BLaER1 treated with 17β-estradiol and CSF1 and Interleukin-3, amounts not matched to agents 10 nM and 100 nM (cell line): ENCODE measurements at regions not wholly inside any gene's neighbourhood (a gene's known extent, or its start where the extent isn't known, plus 50 kb on each side); places are given as distances from the start of the nearest gene placed in this dataset.

Experiments used
- H3K27ac ChIP-seq, 11 experiments: shearing (Covaris generic); formaldehyde crosslinking; 2 replicates each; pipeline ENCODE4 v1.8.1; 2022
- H3K27me3 ChIP-seq, 11 experiments: shearing (Covaris generic); formaldehyde crosslinking; 2 replicates each; pipeline ENCODE4 v1.8.1; 2022
- H3K36me3 ChIP-seq, 11 experiments: shearing (Covaris generic); formaldehyde crosslinking; 2 replicates each; pipeline ENCODE4 v1.8.1; 2022
- H3K4me1 ChIP-seq, 10 experiments: shearing (Covaris generic); formaldehyde crosslinking; 2 replicates each; pipeline ENCODE4 v1.8.1; 2022
- H3K4me2 ChIP-seq, 11 experiments: shearing (Covaris generic); formaldehyde crosslinking; 2 replicates each; pipeline ENCODE4 v1.8.1; 2022
- H3K4me3 ChIP-seq, 10 experiments: shearing (Covaris generic); formaldehyde crosslinking; 2 replicates each; pipeline ENCODE4 v1.8.1; 2022
- H3K9ac ChIP-seq, 11 experiments: shearing (Covaris generic); formaldehyde crosslinking; 2 replicates each; pipeline ENCODE4 v1.8.1; 2022
- H3K9me3 ChIP-seq, 11 experiments: shearing (Covaris generic); formaldehyde crosslinking; replicated peaks in 1 of 11; 2 replicates each; pipeline ENCODE4 v1.8.1; 2022
- H4K20me1 ChIP-seq, 11 experiments: shearing (Covaris generic); formaldehyde crosslinking; 2 replicates each; pipeline ENCODE4 v1.8.1; 2022
- Cebpa-rat ChIP-seq, 11 experiments: shearing (Covaris generic); IDR thresholded peaks; 2 replicates each; pipeline ENCODE4 v1.8.1; 2022

GRCh38 chr7:118449797-118450567 is 225.5 kb downstream of the ANKRD7 start:
- H3K27me3 ChIP-seq: no peaks in the 10 kb centered on the region
- H3K9me3 ChIP-seq: no peaks in the 10 kb centered on the region
- H3K9ac ChIP-seq: no peak overlapping the region
- no peak overlapping the region for H3K27ac ChIP-seq
- TF ChIP-seq Cebpa-rat (IDR thresholded peaks at IDR 0.05): no peak
- H3K4me3 ChIP-seq: no peak overlapping the region
- H3K4me1 ChIP-seq: no peaks in the 10 kb centered on the region
- H3K4me2 ChIP-seq: no peak overlapping the region
- H3K36me3 ChIP-seq: no peaks in the 10 kb centered on the region
- no peaks in the 10 kb centered on the region for H4K20me1 ChIP-seq

- H3K9me3 ChIP-seq: no peaks in the 10 kb centered on the region
- H3K27me3 ChIP-seq: no peaks in the 10 kb centered on the region
- H3K36me3 ChIP-seq: no peaks in the 10 kb centered on the region
- H3K4me2 ChIP-seq: no peak overlapping the region
- H4K20me1 ChIP-seq: no peaks in the 10 kb centered on the region
- no peak for TF ChIP-seq Cebpa-rat (IDR thresholded peaks at IDR 0.05)
- no peak overlapping the region for H3K9ac ChIP-seq
- H3K27ac ChIP-seq: no peak overlapping the region
- no peaks in the 10 kb centered on the region for H3K4me1 ChIP-seq
- H3K4me3 ChIP-seq: no peak overlapping the region
Observed at GRCh38 chr7:118452128-118452527, 227.6 kb downstream of the ANKRD7 start.

GRCh38 chr7:118467381-118467780 is 242.9 kb downstream of the ANKRD7 start:
- Histone ChIP-seq H3K4me1 (no peaks in the 10 kb centered on the region), H3K4me3 (no peak overlapping the region), H3K9ac (no peak overlapping the region), H4K20me1 (no peaks in the 10 kb centered on the region; a peak in 1 of 22 replicates), H3K27ac (no peak overlapping the region), H3K36me3 (no peaks in the 10 kb centered on the region), H3K9me3 (no peaks in the 10 kb centered on the region), H3K27me3 (no peaks in the 10 kb centered on the region), H3K4me2 (no peak overlapping the region)
- TF ChIP-seq Cebpa-rat (IDR thresholded peaks at IDR 0.05): no peak

GRCh38 chr7:118472581-118472980 is 248.1 kb downstream of the ANKRD7 start:
- no peaks in the 10 kb centered on the region for H3K27me3 ChIP-seq
- no peaks in the 10 kb centered on the region for H3K9me3 ChIP-seq
- no peak overlapping the region for H3K9ac ChIP-seq
- H3K36me3 ChIP-seq: no peaks in the 10 kb centered on the region
- no peaks in the 10 kb centered on the region for H4K20me1 ChIP-seq
- no peak overlapping the region for H3K4me3 ChIP-seq
- no peaks in the 10 kb centered on the region for H3K4me1 ChIP-seq
- H3K27ac ChIP-seq: no peak overlapping the region
- TF ChIP-seq Cebpa-rat (IDR thresholded peaks at IDR 0.05): no peak
- H3K4me2 ChIP-seq: no peak overlapping the region

- Histone ChIP-seq H3K27me3 (no peaks in the 10 kb centered on the region), H3K9ac (no peak overlapping the region), H3K4me3 (no peak overlapping the region), H3K4me2 (no peak overlapping the region), H3K4me1 (no peaks in the 10 kb centered on the region), H3K27ac (no peak overlapping the region), H3K9me3 (no peaks in the 10 kb centered on the region), H3K36me3 (no peaks in the 10 kb centered on the region), H4K20me1 (no peaks in the 10 kb centered on the region)
- TF ChIP-seq Cebpa-rat (IDR thresholded peaks at IDR 0.05): no peak
Observed at GRCh38 chr7:118473271-118473670, 248.8 kb downstream of the ANKRD7 start.

GRCh38 chr7:118476036-118476435 is 251.5 kb downstream of the ANKRD7 start:
- peaks cover under 1 to 10% (median 1%) of the 10 kb centered on the region in 11 experiments for H3K9me3 ChIP-seq
- H3K27ac ChIP-seq: no peak overlapping the region
- TF ChIP-seq Cebpa-rat (IDR thresholded peaks at IDR 0.05): no peak
- H4K20me1 ChIP-seq: no peaks in the 10 kb centered on the region
- H3K9ac ChIP-seq: no peak overlapping the region
- no peak overlapping the region for H3K4me3 ChIP-seq
- H3K4me2 ChIP-seq: no peak overlapping the region
- no peaks in the 10 kb centered on the region for H3K4me1 ChIP-seq
- H3K36me3 ChIP-seq: no peaks in the 10 kb centered on the region
- H3K27me3 ChIP-seq: no peaks in the 10 kb centered on the region

- H3K9ac ChIP-seq: no peak overlapping the region
- no peak overlapping the region for H3K4me2 ChIP-seq
- H4K20me1 ChIP-seq: no peaks in the 10 kb centered on the region
- no peak for TF ChIP-seq Cebpa-rat (IDR thresholded peaks at IDR 0.05)
- peaks cover 11 to 20% (median 11%) of the 10 kb centered on the region in 11 experiments for H3K9me3 ChIP-seq
- no peaks in the 10 kb centered on the region for H3K4me1 ChIP-seq
- no peak overlapping the region for H3K4me3 ChIP-seq
- no peaks in the 10 kb centered on the region for H3K36me3 ChIP-seq
- no peaks in the 10 kb centered on the region for H3K27me3 ChIP-seq
- no peak overlapping the region for H3K27ac ChIP-seq
Observed at GRCh38 chr7:118477036-118477435, 252.5 kb downstream of the ANKRD7 start.

- H4K20me1 ChIP-seq: no peaks in the 10 kb centered on the region
- H3K4me3 ChIP-seq: no peak overlapping the region
- H3K36me3 ChIP-seq: no peaks in the 10 kb centered on the region
- no peak for TF ChIP-seq Cebpa-rat (IDR thresholded peaks at IDR 0.05)
- H3K4me1 ChIP-seq: no peaks in the 10 kb centered on the region
- no peaks in the 10 kb centered on the region for H3K27me3 ChIP-seq
- H3K27ac ChIP-seq: no peak overlapping the region
- H3K9me3 ChIP-seq: peaks cover 16 to 31% (median 22%) of the 10 kb centered on the region in 11 experiments
- H3K4me2 ChIP-seq: no peak overlapping the region
- H3K9ac ChIP-seq: no peak overlapping the region
Observed at GRCh38 chr7:118478236-118478635, 253.7 kb downstream of the ANKRD7 start.

GRCh38 chr7:118478931-118479330 is 254.4 kb downstream of the ANKRD7 start:
- no peak for TF ChIP-seq Cebpa-rat (IDR thresholded peaks at IDR 0.05)
- no peaks in the 10 kb centered on the region for H4K20me1 ChIP-seq
- H3K4me1 ChIP-seq: no peaks in the 10 kb centered on the region

GRCh38 chr7:118492466-118492865 is 268.0 kb downstream of the ANKRD7 start:
- Histone ChIP-seq H3K27me3 (no peaks in the 10 kb centered on the region), H3K4me1 (no peaks in the 10 kb centered on the region), H3K9me3 (no peaks in the 10 kb centered on the region), H3K4me3 (no peak overlapping the region), H3K27ac (no peak overlapping the region), H3K36me3 (no peaks in the 10 kb centered on the region), H3K4me2 (no peak overlapping the region), H3K9ac (no peak overlapping the region), H4K20me1 (no peaks in the 10 kb centered on the region)
- TF ChIP-seq Cebpa-rat (IDR thresholded peaks at IDR 0.05): no peak

More at GRCh38 chr7:118478931-118479330, 254.4 kb downstream of the ANKRD7 start:
- H3K9ac ChIP-seq: no peak overlapping the region
- no peak overlapping the region for H3K27ac ChIP-seq
- peaks cover 16 to 31% (median 22%) of the 10 kb centered on the region in 11 experiments for H3K9me3 ChIP-seq
- no peaks in the 10 kb centered on the region for H3K27me3 ChIP-seq
- H3K36me3 ChIP-seq: no peaks in the 10 kb centered on the region
- no peak overlapping the region for H3K4me2 ChIP-seq
- no peak overlapping the region for H3K4me3 ChIP-seq
